Ovary (tissue), 7 donors: ENCODE measurements at regions not wholly inside any gene's neighbourhood (a gene's known extent, or its start where the extent isn't known, plus 50 kb on each side); places are given as distances from the start of the nearest gene placed in this dataset.
"Not testable (repeated sequence)": the region's sequence is repeated elsewhere in the genome, so short reads cannot be mapped to it uniquely, and the experiment has no call there.

ENCODE experiments used
- DNase-seq, 5 donors: peaks; one replicate each; pipeline ENCODE4 v3.0.0-alpha.2; 2019 to 2020
- H3K27ac ChIP-seq, 2 donors: fragments of 200-600 bp; one replicate each; pipeline versions ENCODE4 v1.5.1 to v1.8.0; 2019 to 2022
- H3K27me3 ChIP-seq: fragments of 200-600 bp; one replicate; pipeline ENCODE4 v1.8.0; 2022
- H3K36me3 ChIP-seq: fragments of 200-600 bp; sonication (generic); one replicate; pipeline ENCODE4 v1.5.1; 2019
- H3K4me1 ChIP-seq: one replicate; pipeline ENCODE4 v1.8.1; 2013; ENCODE audit warnings: mild to moderate bottlenecking, moderate library complexity; ENCODE audit not compliant: insufficient read depth
- H3K4me3 ChIP-seq: fragments of 200-600 bp; sonication (generic); one replicate; pipeline ENCODE4 v1.5.1; 2017
- H3K9me3 ChIP-seq, 2 donors: fragments of 200-600 bp in 1 of 2; sonication (generic) in 1 of 2; one replicate each; pipeline versions ENCODE4 v1.5.1 to v1.8.1; 2013 to 2019; ENCODE audit warnings: mild to moderate bottlenecking in 1 of 2, moderate library complexity in 1 of 2
- EP300 ChIP-seq: sonication (generic); formaldehyde crosslinking; IDR thresholded peaks from one replicate; pipeline ENCODE4 v1.6.1; 2017; ENCODE audit warnings: antibody characterized with exemption
- POLR2A ChIP-seq: fragments of 450-650 bp; IDR thresholded peaks from one replicate; pipeline ENCODE4 v1.6.1; 2017; ENCODE audit warnings: antibody characterized with exemption, mild to moderate bottlenecking, moderate library complexity
- WGBS, 3 donors: extraction: QIAGEN DNeasy Blood & Tissue Kit in 1 of 3; methylation state at CpG; one replicate each; pipeline versions ENCODE4 v1.1.5 to v1.1.7; 2013 to 2017; 5-methylcytosine and 5-hydroxymethylcytosine counted together
- intact Hi-C, 4 donors: fragments of 100-400 bp; cut with DNase I; formaldehyde crosslinking; loops; one replicate each; pipeline versions ENCODE4 v1.11.0 to v1.15.1; 2022 to 2023
- TF ChIP-seq, protein P1 (sequence below), 3 donors: fragments of 450-650 bp in 2 of 3; fragments of 200-600 bp in 1 of 3; IDR thresholded peaks; one replicate each; pipeline versions ENCODE4 v1.5.1 to v1.8.0; 2016 to 2022; ENCODE audit warnings: antibody characterized with exemption in 3 of 3, mild to moderate bottlenecking in 1 of 3
- donor health status: DM: no; HTN: no; CAD: no; lungs with moderate emphysema.
- donor health status: DM: no; HTN: no; CAD: no.
- donor health status: Bipolar disorder and iron deficiency.
- donor health status: DM: no; HTN: no; CAD: no.
- donor health status: DM: yes; HTN: yes; CAD: no.

DNA sequence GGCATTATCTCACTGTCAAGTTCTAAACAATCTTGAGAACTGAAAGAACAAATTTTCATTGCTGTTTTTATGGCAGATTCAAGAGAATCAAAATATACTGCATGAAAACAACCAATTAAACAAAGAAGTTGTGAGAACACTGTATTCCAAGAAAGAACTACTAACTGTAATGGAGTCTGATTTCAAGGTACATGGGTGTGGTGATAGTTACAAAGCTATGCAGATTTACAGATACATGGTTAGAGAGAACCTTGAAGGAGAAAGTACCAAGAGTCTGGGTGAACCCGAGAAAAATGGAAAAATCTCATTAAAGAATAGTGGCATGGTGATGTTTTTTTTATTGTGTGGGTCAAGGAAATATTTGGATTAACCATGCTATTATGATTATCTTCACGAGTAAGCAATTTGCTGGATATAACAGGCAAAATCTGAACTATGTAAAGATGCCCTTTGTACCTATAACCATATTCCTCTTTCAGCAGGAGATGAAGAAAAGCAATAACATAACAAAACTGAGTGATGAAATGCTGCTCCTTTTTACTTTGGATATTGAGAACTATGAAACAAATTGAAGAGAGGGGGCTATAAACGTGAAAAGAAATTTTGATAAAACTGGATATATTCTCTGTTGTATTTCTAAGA lies 100.4 kb downstream of the PLSCR2 start:
- TF ChIP-seq EP300 (no peak), POLR2A (no peak)
- TF ChIP-seq, protein P1, sequence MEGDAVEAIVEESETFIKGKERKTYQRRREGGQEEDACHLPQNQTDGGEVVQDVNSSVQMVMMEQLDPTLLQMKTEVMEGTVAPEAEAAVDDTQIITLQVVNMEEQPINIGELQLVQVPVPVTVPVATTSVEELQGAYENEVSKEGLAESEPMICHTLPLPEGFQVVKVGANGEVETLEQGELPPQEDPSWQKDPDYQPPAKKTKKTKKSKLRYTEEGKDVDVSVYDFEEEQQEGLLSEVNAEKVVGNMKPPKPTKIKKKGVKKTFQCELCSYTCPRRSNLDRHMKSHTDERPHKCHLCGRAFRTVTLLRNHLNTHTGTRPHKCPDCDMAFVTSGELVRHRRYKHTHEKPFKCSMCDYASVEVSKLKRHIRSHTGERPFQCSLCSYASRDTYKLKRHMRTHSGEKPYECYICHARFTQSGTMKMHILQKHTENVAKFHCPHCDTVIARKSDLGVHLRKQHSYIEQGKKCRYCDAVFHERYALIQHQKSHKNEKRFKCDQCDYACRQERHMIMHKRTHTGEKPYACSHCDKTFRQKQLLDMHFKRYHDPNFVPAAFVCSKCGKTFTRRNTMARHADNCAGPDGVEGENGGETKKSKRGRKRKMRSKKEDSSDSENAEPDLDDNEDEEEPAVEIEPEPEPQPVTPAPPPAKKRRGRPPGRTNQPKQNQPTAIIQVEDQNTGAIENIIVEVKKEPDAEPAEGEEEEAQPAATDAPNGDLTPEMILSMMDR (IDR thresholded peaks at IDR 0.05) = no peak
- intact Hi-C loops = no loop called here
- Histone ChIP-seq H3K9me3 (no peaks in the 10 kb centered on the region), H3K27ac (no peak overlapping the region), H3K36me3 (no peaks in the 10 kb centered on the region), H3K4me3 (no peak overlapping the region), H3K27me3 (no peaks in the 10 kb centered on the region), H3K4me1 (peaks cover 2% of the 10 kb centered on the region)
- DNase-seq = no peak
- 36 to 52% (median 45%) methylated on average over 3 of the region's 3 CpGs for WGBS, 3 donors

GRCh38 chr3:146359841-146360240 lies 108.9 kb upstream of the PLSCR4 start:
- no peaks in the 10 kb centered on the region for H3K36me3 ChIP-seq
- no peaks in the 10 kb centered on the region for H3K4me1 ChIP-seq
- 89 to 96% (median 96%) methylated on average over 1 of the region's 1 CpG for WGBS, 3 donors
- H3K4me3 ChIP-seq = no peak overlapping the region
- no peak for DNase-seq
- H3K27me3 ChIP-seq = no peaks in the 10 kb centered on the region
- no peaks in the 10 kb centered on the region for H3K9me3 ChIP-seq
- TF ChIP-seq POLR2A = no peak
- TF ChIP-seq EP300 = no peak
- TF ChIP-seq, protein P1 (IDR thresholded peaks at IDR 0.05) = no peak
- no peak overlapping the region for H3K27ac ChIP-seq
- intact Hi-C loops = no loop called here

GRCh38 chr3:146354421-146354820 lies 103.5 kb upstream of the PLSCR4 start:
- intact Hi-C loops, H3K4me1 ChIP-seq, H3K36me3 ChIP-seq, H3K27me3 ChIP-seq, H3K4me3 ChIP-seq, DNase-seq, H3K9me3 ChIP-seq, H3K27ac ChIP-seq: not testable (repeated sequence)
- WGBS, 3 donors = 91 to 94% (median 93%) methylated on average over 6 of the region's 6 CpGs

DNA sequence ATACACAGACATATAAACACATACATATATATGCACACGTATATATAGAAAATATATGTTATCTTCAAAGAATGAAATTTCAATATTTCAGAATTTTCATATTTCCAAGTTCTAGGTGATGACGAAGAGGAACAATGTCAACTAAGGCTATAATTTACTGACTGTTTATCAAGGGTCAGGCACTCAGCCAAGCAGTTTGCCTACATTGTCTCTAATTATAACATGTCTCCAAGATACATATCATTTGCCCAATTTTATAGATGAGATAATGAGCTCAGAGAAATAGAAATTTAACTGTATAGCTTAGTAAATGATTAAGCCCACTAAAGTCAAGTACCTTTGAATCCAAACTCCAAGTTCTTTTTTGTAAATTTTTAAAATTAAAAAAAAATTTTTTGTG lies 99.9 kb upstream of the PLSCR4 start:
- Histone ChIP-seq H3K4me3 (no peak overlapping the region), H3K27me3 (no peaks in the 10 kb centered on the region), H3K9me3 (no peaks in the 10 kb centered on the region), H3K27ac (no peak overlapping the region), H3K4me1 (no peaks in the 10 kb centered on the region), H3K36me3 (no peaks in the 10 kb centered on the region)
- intact Hi-C loops = no loop called here
- TF ChIP-seq, protein P1 (IDR thresholded peaks at IDR 0.05) = no peak
- no peak for TF ChIP-seq POLR2A
- TF ChIP-seq EP300 = no peak
- DNase-seq = no peak
- 93 to 95% (median 94%) methylated on average over 2 of the region's 2 CpGs for WGBS, 3 donors

DNA sequence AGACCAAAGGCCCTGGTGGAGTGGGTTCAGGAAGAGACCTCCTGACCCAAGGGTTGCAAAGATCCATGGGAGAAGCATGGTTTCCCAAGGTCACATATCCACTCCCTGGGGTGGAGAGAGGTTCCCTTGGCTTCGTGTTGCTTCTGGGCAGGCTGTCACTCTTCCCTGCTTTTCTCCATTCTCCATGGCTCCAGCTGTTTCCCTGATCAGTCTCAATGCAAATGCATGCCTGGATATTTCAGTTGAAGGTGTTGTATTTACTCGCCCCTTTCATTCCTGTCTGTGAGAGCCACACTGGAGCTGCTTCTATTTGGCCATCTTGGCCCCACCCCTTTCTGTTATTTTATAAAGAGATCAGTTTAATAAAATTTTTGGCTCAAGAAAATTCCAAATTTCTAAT lies 95.0 kb upstream of the PLSCR4 start:
- Histone ChIP-seq H3K9me3 (no peaks in the 10 kb centered on the region), H3K4me1 (peaks cover 3% of the 10 kb centered on the region), H3K36me3 (no peaks in the 10 kb centered on the region), H3K4me3 (no peak overlapping the region), H3K27ac (no peak overlapping the region), H3K27me3 (no peaks in the 10 kb centered on the region)
- TF ChIP-seq POLR2A (no peak), EP300 (no peak)
- TF ChIP-seq, protein P1 (IDR thresholded peaks at IDR 0.05) = no peak
- DNase-seq = no peak
- intact Hi-C loops = no loop called here
- WGBS, 3 donors = 86 to 89% (median 88%) methylated on average over 2 of the region's 2 CpGs
